ENCODE measurements at regions not wholly inside any gene's neighbourhood (a gene's known extent, or its start where the extent isn't known, plus 50 kb on each side); places are given as distances from the start of the nearest gene placed in this dataset.
"Not testable (repeated sequence)": the region's sequence is repeated elsewhere in the genome, so short reads cannot be mapped to it uniquely, and the experiment has no call there.

GRCh38 chr2:180691186-180691854 lies 289.1 kb upstream of the UBE2E3 start:
- H3K27me3 ChIP-seq (ENCODE audit: control insufficient read depth, insufficient read depth, low read length); H3K4me3 ChIP-seq (ENCODE audit: low read depth in 2 of 2, low read length in 2 of 2); BruUV-seq (replicated peaks); H3K4me1 ChIP-seq (ENCODE audit: control insufficient read depth, insufficient read depth, low read length); intact Hi-C loops (cut with micrococcal nuclease; ENCODE audit: unreplicated experiment); ATAC-seq; H3K9me3 ChIP-seq (ENCODE audit: control insufficient read depth, insufficient read depth, low read depth, low read length); POLR2A ChIA-PET; H3K36me3 ChIP-seq (ENCODE audit: control insufficient read depth, insufficient read depth, low read length); CTCF ChIA-PET; DNase-seq (ENCODE audit: low read depth, low spot score); H3K27ac ChIP-seq (ENCODE audit: low read length); in situ Hi-C loops (cut with HindIII; ENCODE audit: low pct_unique_long_range_greater_than_20kb, low sequenced_read_pairs): not testable (repeated sequence)

GRCh38 chr2:180690611-180691010 lies 289.8 kb upstream of the UBE2E3 start:
- Histone ChIP-seq H3K4me3 (ENCODE audit: low read depth in 2 of 2, low read length in 2 of 2) (no peak overlapping the region), H3K4me1 (ENCODE audit: control insufficient read depth, insufficient read depth, low read length) (no peaks in the 10 kb centered on the region), H3K27ac (ENCODE audit: low read length) (no peak overlapping the region), H3K9me3 (ENCODE audit: control insufficient read depth, insufficient read depth, low read depth, low read length) (no peaks in the 10 kb centered on the region), H3K36me3 (ENCODE audit: control insufficient read depth, insufficient read depth, low read length) (no peaks in the 10 kb centered on the region), H3K27me3 (ENCODE audit: control insufficient read depth, insufficient read depth, low read length) (no peaks in the 10 kb centered on the region)
- ChIA-PET POLR2A (no interaction called here), CTCF (no interaction called here)
- ATAC-seq, result no peak
- no peak for DNase-seq (ENCODE audit: low read depth, low spot score)
- in situ Hi-C loops (cut with HindIII; ENCODE audit: low pct_unique_long_range_greater_than_20kb, low sequenced_read_pairs), result no loop called here
- intact Hi-C loops (cut with micrococcal nuclease; ENCODE audit: unreplicated experiment), result no loop called here
- TF ChIP-seq REST (IDR thresholded peaks at IDR 0.05; ENCODE audit: insufficient read depth in 1 of 2, low read depth in 2 of 2, low read length in 1 of 2) (no peak), TCF7L2 (IDR thresholded peaks at IDR 0.05; ENCODE audit: low read depth, low read length) (no peak), POLR2AphosphoS5 (IDR thresholded peaks at IDR 0.05; ENCODE audit: low read depth, low read length) (no peak), CTCF (IDR thresholded peaks at IDR 0.05) (no peak), SIN3A (IDR thresholded peaks at IDR 0.05; ENCODE audit: borderline replicate concordance, insufficient read depth, low read depth, low read length) (no peak)
- no TSS peak for BruUV-seq (replicated peaks)

- TF ChIP-seq CTCF (IDR thresholded peaks at IDR 0.05), result no peak
- TF ChIP-seq TCF7L2 (IDR thresholded peaks at IDR 0.05; ENCODE audit: low read depth, low read length), result no peak
- TF ChIP-seq POLR2AphosphoS5 (IDR thresholded peaks at IDR 0.05; ENCODE audit: low read depth, low read length), result no peak
- no peak for TF ChIP-seq SIN3A (IDR thresholded peaks at IDR 0.05; ENCODE audit: borderline replicate concordance, insufficient read depth, low read depth, low read length)
- no peak for TF ChIP-seq REST (IDR thresholded peaks at IDR 0.05; ENCODE audit: insufficient read depth in 1 of 2, low read depth in 2 of 2, low read length in 1 of 2)
- no peak overlapping the region for H3K27ac ChIP-seq (ENCODE audit: low read length)
- H3K4me1 ChIP-seq (ENCODE audit: control insufficient read depth, insufficient read depth, low read length), result no peaks in the 10 kb centered on the region
- no peak for ATAC-seq
- no peak overlapping the region for H3K4me3 ChIP-seq (ENCODE audit: low read depth in 2 of 2, low read length in 2 of 2)
- POLR2A ChIA-PET, result no interaction called here
- no peaks in the 10 kb centered on the region for H3K9me3 ChIP-seq (ENCODE audit: control insufficient read depth, insufficient read depth, low read depth, low read length)
- no peaks in the 10 kb centered on the region for H3K36me3 ChIP-seq (ENCODE audit: control insufficient read depth, insufficient read depth, low read length)
- DNase-seq (ENCODE audit: low read depth, low spot score), result no peak
- in situ Hi-C loops (cut with HindIII; ENCODE audit: low pct_unique_long_range_greater_than_20kb, low sequenced_read_pairs) (no loop called here), intact Hi-C loops (cut with micrococcal nuclease; ENCODE audit: unreplicated experiment) (no loop called here)
- no TSS peak for BruUV-seq (replicated peaks)
- H3K27me3 ChIP-seq (ENCODE audit: control insufficient read depth, insufficient read depth, low read length), result no peaks in the 10 kb centered on the region
- CTCF ChIA-PET, result no interaction called here
Observed at GRCh38 chr2:180682871-180683270, 297.5 kb upstream of the UBE2E3 start.
